HepG2 (cell line): ENCODE measurements at regions not wholly inside any gene's neighbourhood (a gene's known extent, or its start where the extent isn't known, plus 50 kb on each side); places are given as distances from the start of the nearest gene placed in this dataset.

Experiments
- ATAC-seq: fragments of 200-7000 bp; cut with Tn5 transposase; 3 replicates; pipeline ENCODE4 v1.9.1; 2020; ENCODE audit warnings: mild to moderate bottlenecking, moderate library complexity
- BruUV-seq: library from RNA; stranded (reverse); fragments of 400-500 nt; replicated peaks from 2 replicates; lab custom pipeline; 2021; lab: Mats Ljungman, UMichigan
- CTCF ChIA-PET: fragments of 300-600 bp; formaldehyde crosslinking; extraction: SDS; loops from one replicate; lab custom pipeline; 2021; ENCODE audit warnings: low total read pairs, inconsistent platforms, low intra/inter-chr PET ratio; lab: Yijun Ruan, JAX
- POLR2A ChIA-PET: fragments of 350-600 bp; sonication (Branson Sonifier 250); formaldehyde crosslinking; loops from one replicate; lab custom pipeline; 2020; ENCODE audit warnings: antibody characterized with exemption, inconsistent platforms; lab: Yijun Ruan, JAX
- DNase-seq: peaks from one replicate; pipeline ENCODE4 v3.0.0-alpha.2; 2015; ENCODE audit warnings: low spot score
- FAIRE-seq: peaks from 3 replicates; lab custom pipeline; 2011; peaks lifted over from hg19 to GRCh38; lab: Jason Lieb, UNC
- H2AFZ ChIP-seq: one replicate; pipeline ENCODE4 v1.6.1; 2011; ENCODE audit warnings: low read length, inconsistent platforms
- H3K27ac ChIP-seq: fragments of 300-600 bp; 3 replicates; pipeline ENCODE4 v1.8.0; 2011; ENCODE audit warnings: mixed run types, mild to moderate bottlenecking, mixed read lengths, low read length, inconsistent platforms; ENCODE audit not compliant: insufficient read depth; ENCODE audit errors: extremely low read length
- H3K27me3 ChIP-seq, 2 experiments: fragments of 200-600 bp in 1 of 2; 2 replicates in 1 of 2; 3 replicates in 1 of 2; pipeline versions ENCODE4 v1.6.0 to v1.8.0; 2011; ENCODE audit warnings: low read length in 2 of 2, mild to moderate bottlenecking in 2 of 2, moderate library complexity in 2 of 2, inconsistent platforms in 1 of 2; ENCODE audit not compliant: insufficient read depth in 2 of 2, control insufficient read depth in 1 of 2
- H3K36me3 ChIP-seq, 2 experiments: fragments of 200-600 bp in 1 of 2; replicated peaks in 1 of 2; 2 replicates in 1 of 2; 3 replicates in 1 of 2; pipeline versions ENCODE4 v1.5.1 to v1.8.0; 2011; ENCODE audit warnings: low read length in 2 of 2, inconsistent platforms in 1 of 2; ENCODE audit not compliant: insufficient read depth in 2 of 2, control insufficient read depth in 1 of 2
- H3K4me1 ChIP-seq: 2 replicates; pipeline ENCODE4 v1.5.1; 2012; ENCODE audit warnings: low read length, inconsistent platforms; ENCODE audit not compliant: insufficient read depth
- H3K4me2 ChIP-seq: 2 replicates; pipeline ENCODE4 v1.6.0; 2011; ENCODE audit warnings: low read depth, low read length, inconsistent platforms
- H3K4me3 ChIP-seq, 3 experiments: fragments of 200-600 bp in 1 of 3; sonication (generic), shearing (Covaris generic) in 1 of 3; replicated peaks in 1 of 3; 2 replicates each; pipeline ENCODE4 v1.5.1; 2011 to 2016; ENCODE audit warnings: low read length in 3 of 3, inconsistent platforms in 2 of 3, low read depth in 2 of 3, mild to moderate bottlenecking in 2 of 3, control low read depth in 1 of 3, mixed read lengths in 1 of 3; ENCODE audit not compliant: insufficient read depth in 1 of 3
- H3K79me2 ChIP-seq: one replicate; pipeline ENCODE4 v1.6.1; 2011; ENCODE audit warnings: low read length, inconsistent platforms; ENCODE audit not compliant: insufficient read depth
- H3K9ac ChIP-seq: 2 replicates; pipeline ENCODE4 v1.6.0; 2011; ENCODE audit warnings: mild to moderate bottlenecking, low read depth, low read length, inconsistent platforms; ENCODE audit not compliant: insufficient read depth
- H3K9me3 ChIP-seq: 2 replicates; pipeline ENCODE4 v1.5.1; 2012; ENCODE audit warnings: mild to moderate bottlenecking, low read length
- H4K20me1 ChIP-seq: 2 replicates; pipeline ENCODE4 v1.6.0; 2011; ENCODE audit warnings: inconsistent platforms, mild to moderate bottlenecking, low read length, moderate library complexity; ENCODE audit not compliant: insufficient read depth
- CHD4 ChIP-seq: fragments of 200-600 bp; sonication (generic); IDR thresholded peaks from 2 replicates; pipeline ENCODE4 v1.7.0; 2017; ENCODE audit warnings: mild to moderate bottlenecking, low read length, borderline replicate concordance
- MXD4 ChIP-seq: IDR thresholded peaks from 2 replicates; pipeline ENCODE4 v1.6.1; 2016; ENCODE audit warnings: mild to moderate bottlenecking, missing biosample characterization, missing genetic modification reagents
- NFE2L1 ChIP-seq: sonication (generic); formaldehyde crosslinking; IDR thresholded peaks from 2 replicates; pipeline ENCODE4 v1.4.0; 2020; ENCODE audit warnings: missing genetic modification reagents, mild to moderate bottlenecking, borderline replicate concordance
- PHF5A ChIP-seq: IDR thresholded peaks from one replicate; pipeline ENCODE4 v1.6.1; 2018; ENCODE audit warnings: low read depth, missing genetic modification reagents; ENCODE audit not compliant: unreplicated experiment
- SMAD9 ChIP-seq: sonication (generic); formaldehyde crosslinking; IDR thresholded peaks from 2 replicates; pipeline ENCODE4 v1.5.1; 2020; ENCODE audit warnings: mild to moderate bottlenecking, missing genetic modification reagents
- TCF7 ChIP-seq: sonication (generic); IDR thresholded peaks from 2 replicates; pipeline ENCODE4 v1.6.1; 2016; ENCODE audit warnings: antibody characterized with exemption, low read depth
- WIZ ChIP-seq: sonication (generic); formaldehyde crosslinking; IDR thresholded peaks from 2 replicates; pipeline ENCODE4 v1.5.1; 2020; ENCODE audit warnings: mild to moderate bottlenecking, missing genetic modification reagents
- ZMAT3 ChIP-seq: sonication (generic); formaldehyde crosslinking; conservative IDR thresholded peaks from 2 replicates; pipeline ENCODE4 v1.7.0; 2021; ENCODE audit warnings: missing genetic modification reagents
- ZNF296 ChIP-seq: sonication (generic); formaldehyde crosslinking; conservative IDR thresholded peaks from 2 replicates; pipeline ENCODE4 v1.5.0; 2020; ENCODE audit warnings: mild to moderate bottlenecking, missing genetic modification reagents
- ZNF34 ChIP-seq: sonication (generic); formaldehyde crosslinking; IDR thresholded peaks from 2 replicates; pipeline ENCODE4 v1.4.0; 2020; ENCODE audit warnings: mild to moderate bottlenecking, missing genetic modification reagents, borderline replicate concordance
- ZNF674 ChIP-seq: sonication (generic); formaldehyde crosslinking; IDR thresholded peaks from 2 replicates; pipeline ENCODE4 v1.5.0; 2020; ENCODE audit warnings: low read depth, mild to moderate bottlenecking, missing genetic modification reagents
- ZNF816 ChIP-seq: sonication (generic); formaldehyde crosslinking; IDR thresholded peaks from 2 replicates; pipeline ENCODE4 v1.8.0; 2022; ENCODE audit warnings: missing genetic modification reagents, mild to moderate bottlenecking, borderline replicate concordance
- WGBS: methylation state at CpG from one replicate; pipeline ENCODE4 v1.1.6; 2017; ENCODE audit warnings: low lambda C conversion rate; 5-methylcytosine and 5-hydroxymethylcytosine counted together
- in situ Hi-C: cut with HindIII; loops from 2 replicates; pipeline ENCODE4 v1.10.0; 2017; ENCODE audit warnings: low pct_unique_long_range_greater_than_20kb; ENCODE audit not compliant: extremely low pct_ligation_motif_present
- intact Hi-C: fragments of 100-400 bp; cut with micrococcal nuclease; formaldehyde crosslinking; loops from one replicate; pipeline ENCODE4 v1.10.0; 2022; ENCODE audit not compliant: unreplicated experiment
- TF ChIP-seq, protein P1 (sequence below): IDR thresholded peaks from 2 replicates; pipeline ENCODE4 v1.6.1; 2012; ENCODE audit warnings: low read length, improper control_type of control experiment
- TF ChIP-seq, protein P2 (sequence below): sonication (generic); formaldehyde crosslinking; IDR thresholded peaks from 2 replicates; pipeline ENCODE4 v1.5.0; 2020; ENCODE audit warnings: missing genetic modification reagents, mild to moderate bottlenecking, borderline replicate concordance

DNA sequence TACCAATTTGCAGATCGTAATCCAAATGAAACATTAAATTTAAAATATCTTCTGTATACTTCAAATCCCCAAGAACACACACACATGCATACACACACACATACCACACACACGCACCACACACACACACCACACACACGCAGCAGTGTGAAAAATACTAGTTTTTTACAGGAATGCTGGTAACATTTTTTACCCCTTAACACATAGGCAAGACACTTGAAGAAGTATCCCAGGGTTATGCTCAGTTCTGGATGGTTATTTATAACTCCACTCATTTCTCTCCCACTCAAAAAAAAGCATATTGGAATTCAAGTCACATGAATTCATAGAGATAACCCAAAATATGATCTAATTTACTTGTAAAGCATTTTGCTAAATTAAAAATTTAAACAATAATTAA lies 325.5 kb upstream of the SLC7A11 start:
- WGBS = 17% methylated on average over 3 of the region's 3 CpGs

DNA sequence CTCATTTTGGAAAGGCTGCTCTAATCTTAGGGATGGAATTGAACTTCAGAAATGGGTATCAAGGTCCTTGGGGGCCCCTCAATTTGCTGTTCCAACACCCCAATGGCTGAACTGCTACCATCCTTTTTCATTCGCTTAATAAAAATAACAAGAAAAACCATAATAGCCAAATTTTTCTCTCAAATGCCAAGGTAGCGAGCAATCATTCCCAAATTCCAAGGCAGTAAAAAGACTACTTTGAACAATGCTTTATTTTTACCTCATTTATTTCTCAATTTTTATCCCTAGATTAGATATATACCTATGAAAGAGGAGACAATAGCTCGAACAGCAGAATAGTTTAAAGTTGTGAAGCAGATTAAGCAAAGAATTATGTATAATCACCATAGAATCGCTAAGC lies 323.4 kb upstream of the SLC7A11 start:
- no TSS peak for BruUV-seq
- WGBS = 27% methylated on average over 4 of the region's 4 CpGs
- H3K4me2 ChIP-seq = no peak overlapping the region
- H3K4me1 ChIP-seq = no peaks in the 10 kb centered on the region
- ChIA-PET POLR2A (no interaction called here), CTCF (no interaction called here)
- no peak for FAIRE-seq
- H3K27ac ChIP-seq = no peak overlapping the region
- no peak for DNase-seq
- in situ Hi-C loops (no loop called here), intact Hi-C loops (no loop called here)
- H4K20me1 ChIP-seq = no peaks in the 10 kb centered on the region
- no peaks in the 10 kb centered on the region for H3K36me3 ChIP-seq
- ATAC-seq = no peak
- no peaks in the 10 kb centered on the region for H3K27me3 ChIP-seq
- H3K4me3 ChIP-seq = no peak overlapping the region
- H3K79me2 ChIP-seq = no peaks in the 10 kb centered on the region
- no peak overlapping the region for H2AFZ ChIP-seq
- H3K9me3 ChIP-seq = no peaks in the 10 kb centered on the region
- H3K9ac ChIP-seq = no peak overlapping the region
- no peak for TF ChIP-seq SMAD9 (CRISPR knock-in tag)
- TF ChIP-seq ZMAT3 (CRISPR knock-in tag) = no peak
- TF ChIP-seq NFE2L1 = no peak
- TF ChIP-seq PHF5A (CRISPR knock-in tag) = no peak
- no peak for TF ChIP-seq ZNF816
- TF ChIP-seq, protein P1, sequence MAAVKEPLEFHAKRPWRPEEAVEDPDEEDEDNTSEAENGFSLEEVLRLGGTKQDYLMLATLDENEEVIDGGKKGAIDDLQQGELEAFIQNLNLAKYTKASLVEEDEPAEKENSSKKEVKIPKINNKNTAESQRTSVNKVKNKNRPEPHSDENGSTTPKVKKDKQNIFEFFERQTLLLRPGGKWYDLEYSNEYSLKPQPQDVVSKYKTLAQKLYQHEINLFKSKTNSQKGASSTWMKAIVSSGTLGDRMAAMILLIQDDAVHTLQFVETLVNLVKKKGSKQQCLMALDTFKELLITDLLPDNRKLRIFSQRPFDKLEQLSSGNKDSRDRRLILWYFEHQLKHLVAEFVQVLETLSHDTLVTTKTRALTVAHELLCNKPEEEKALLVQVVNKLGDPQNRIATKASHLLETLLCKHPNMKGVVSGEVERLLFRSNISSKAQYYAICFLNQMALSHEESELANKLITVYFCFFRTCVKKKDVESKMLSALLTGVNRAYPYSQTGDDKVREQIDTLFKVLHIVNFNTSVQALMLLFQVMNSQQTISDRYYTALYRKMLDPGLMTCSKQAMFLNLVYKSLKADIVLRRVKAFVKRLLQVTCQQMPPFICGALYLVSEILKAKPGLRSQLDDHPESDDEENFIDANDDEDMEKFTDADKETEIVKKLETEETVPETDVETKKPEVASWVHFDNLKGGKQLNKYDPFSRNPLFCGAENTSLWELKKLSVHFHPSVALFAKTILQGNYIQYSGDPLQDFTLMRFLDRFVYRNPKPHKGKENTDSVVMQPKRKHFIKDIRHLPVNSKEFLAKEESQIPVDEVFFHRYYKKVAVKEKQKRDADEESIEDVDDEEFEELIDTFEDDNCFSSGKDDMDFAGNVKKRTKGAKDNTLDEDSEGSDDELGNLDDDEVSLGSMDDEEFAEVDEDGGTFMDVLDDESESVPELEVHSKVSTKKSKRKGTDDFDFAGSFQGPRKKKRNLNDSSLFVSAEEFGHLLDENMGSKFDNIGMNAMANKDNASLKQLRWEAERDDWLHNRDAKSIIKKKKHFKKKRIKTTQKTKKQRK = no peak

More for the DNA sequence above, 325.5 kb upstream of the SLC7A11 start:
- no peaks in the 10 kb centered on the region for H3K9me3 ChIP-seq
- ChIA-PET POLR2A (no interaction called here), CTCF (no interaction called here)
- no peak for DNase-seq
- H3K27me3 ChIP-seq = no peaks in the 10 kb centered on the region
- no TSS peak for BruUV-seq
- no peaks in the 10 kb centered on the region for H3K4me1 ChIP-seq
- H3K4me2 ChIP-seq = no peak overlapping the region
- intact Hi-C loops (no loop called here), in situ Hi-C loops (no loop called here)
- no peak for ATAC-seq
- no peak for TF ChIP-seq MXD4
- TF ChIP-seq CHD4 = no peak
- TF ChIP-seq, protein P2, sequence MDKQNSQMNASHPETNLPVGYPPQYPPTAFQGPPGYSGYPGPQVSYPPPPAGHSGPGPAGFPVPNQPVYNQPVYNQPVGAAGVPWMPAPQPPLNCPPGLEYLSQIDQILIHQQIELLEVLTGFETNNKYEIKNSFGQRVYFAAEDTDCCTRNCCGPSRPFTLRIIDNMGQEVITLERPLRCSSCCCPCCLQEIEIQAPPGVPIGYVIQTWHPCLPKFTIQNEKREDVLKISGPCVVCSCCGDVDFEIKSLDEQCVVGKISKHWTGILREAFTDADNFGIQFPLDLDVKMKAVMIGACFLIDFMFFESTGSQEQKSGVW (CRISPR knock-in tag) = no peak
- no peak for TF ChIP-seq ZNF296
- no peak for TF ChIP-seq ZNF674 (CRISPR knock-in tag)
- no peak for TF ChIP-seq WIZ
- TF ChIP-seq ZNF34 (CRISPR knock-in tag) = no peak
- no peak for TF ChIP-seq TCF7
- no peaks in the 10 kb centered on the region for H3K36me3 ChIP-seq
- no peaks in the 10 kb centered on the region for H4K20me1 ChIP-seq
- H3K27ac ChIP-seq = no peak overlapping the region
- H2AFZ ChIP-seq = no peak overlapping the region
- FAIRE-seq = no peak
- H3K79me2 ChIP-seq = no peaks in the 10 kb centered on the region
- H3K4me3 ChIP-seq = no peak overlapping the region
- no peak overlapping the region for H3K9ac ChIP-seq
